DOHH2 (cell line): ENCODE measurements at regions not wholly inside any gene's neighbourhood (a gene's known extent, or its start where the extent isn't known, plus 50 kb on each side); places are given as distances from the start of the nearest gene placed in this dataset.

Experiments
- H3F3A ChIP-seq: fragments of 200-600 bp; sonication (generic), shearing (Covaris generic); 2 replicates; pipeline ENCODE4 v1.6.0; 2016; ENCODE audit warnings: antibody characterized with exemption, mild to moderate bottlenecking; ENCODE audit not compliant: control insufficient read depth, insufficient read depth
- H3K27ac ChIP-seq: fragments of 200-600 bp; sonication (generic); 2 replicates; pipeline ENCODE4 v1.5.1; 2014; ENCODE audit warnings: low read depth, mild to moderate bottlenecking, low read length, moderate library complexity
- H3K27me3 ChIP-seq: fragments of 200-600 bp; sonication (generic); 2 replicates; pipeline ENCODE4 v1.6.1; 2014; ENCODE audit warnings: mild to moderate bottlenecking, low read length, mixed read lengths; ENCODE audit not compliant: control insufficient read depth
- H3K36me3 ChIP-seq: fragments of 200-600 bp; sonication (generic); 2 replicates; pipeline ENCODE4 v1.6.1; 2014; ENCODE audit warnings: mild to moderate bottlenecking, low read length, moderate library complexity, mixed read lengths; ENCODE audit not compliant: control insufficient read depth
- H3K4me1 ChIP-seq: fragments of 200-600 bp; sonication (generic); 2 replicates; pipeline ENCODE4 v1.6.1; 2014; ENCODE audit warnings: mild to moderate bottlenecking, low read length, mixed read lengths; ENCODE audit not compliant: control insufficient read depth
- H3K4me2 ChIP-seq: fragments of 200-600 bp; sonication (generic); 2 replicates; pipeline ENCODE4 v1.6.0; 2014; ENCODE audit warnings: mild to moderate bottlenecking, low read length, moderate library complexity
- H3K4me3 ChIP-seq: fragments of 200-600 bp; sonication (generic); 2 replicates; pipeline ENCODE4 v1.5.1; 2014; ENCODE audit warnings: mild to moderate bottlenecking, low read length, mixed read lengths
- H3K79me2 ChIP-seq: fragments of 200-600 bp; sonication (generic); 2 replicates; pipeline ENCODE4 v1.6.1; 2014; ENCODE audit warnings: mild to moderate bottlenecking, low read length, mixed read lengths; ENCODE audit not compliant: control insufficient read depth
- H3K9me2 ChIP-seq: fragments of 200-600 bp; sonication (generic); replicated peaks from 2 replicates; pipeline ENCODE4 v1.6.1; 2014; ENCODE audit warnings: mild to moderate bottlenecking, low read length, mixed read lengths; ENCODE audit not compliant: control insufficient read depth
- H3K9me3 ChIP-seq: fragments of 200-600 bp; sonication (generic); 2 replicates; pipeline ENCODE4 v1.6.1; 2014; ENCODE audit warnings: antibody characterized with exemption, low read length, mixed read lengths; ENCODE audit not compliant: control insufficient read depth, insufficient read depth
- H4K20me1 ChIP-seq: fragments of 200-600 bp; sonication (generic); 2 replicates; pipeline ENCODE4 v1.6.0; 2014; ENCODE audit warnings: low read depth, mild to moderate bottlenecking, antibody characterized with exemption, low read length, moderate library complexity; ENCODE audit not compliant: control insufficient read depth, insufficient read depth
- CTCF ChIP-seq: fragments of 200-600 bp; sonication (generic); IDR thresholded peaks from one replicate; pipeline ENCODE4 v1.5.1; 2014; ENCODE audit warnings: antibody characterized with exemption, mild to moderate bottlenecking, low read depth, low read length; ENCODE audit not compliant: poor library complexity, severe bottlenecking
- EZH2phosphoT487 ChIP-seq: fragments of 200-600 bp; sonication (generic); IDR thresholded peaks from 2 replicates; pipeline ENCODE4 v1.6.1; 2017; ENCODE audit warnings: borderline replicate concordance, mild to moderate bottlenecking, antibody characterized with exemption, low read length, moderate library complexity, mixed read lengths

- peaks cover 5% of the 10 kb centered on the region for H3K4me1 ChIP-seq
- H3K9me2 ChIP-seq, result no peaks in the 10 kb centered on the region
- H3F3A ChIP-seq, result no peaks in the 10 kb centered on the region
- H4K20me1 ChIP-seq, result no peaks in the 10 kb centered on the region
- peaks cover 28% of the 10 kb centered on the region for H3K27me3 ChIP-seq
- H3K79me2 ChIP-seq, result no peaks in the 10 kb centered on the region
- no peaks in the 10 kb centered on the region for H3K9me3 ChIP-seq
- no peaks in the 10 kb centered on the region for H3K36me3 ChIP-seq
- no peak overlapping the region for H3K4me3 ChIP-seq
- H3K27ac ChIP-seq, result no peak overlapping the region
- H3K4me2 ChIP-seq, result no peak overlapping the region
- TF ChIP-seq EZH2phosphoT487 (no peak), CTCF (no peak)
These were observed 52.4 kb upstream of the ARMC2 start for GRCh38 chr6:108795814-108796213.

GRCh38 chr6:108796875-108797274 lies 51.3 kb upstream of the ARMC2 start:
- no peak overlapping the region for H3K4me2 ChIP-seq

GRCh38 chr6:108797951-108798669 lies 50.1 kb upstream of the ARMC2 start:
- H3F3A ChIP-seq, result no peaks in the 10 kb centered on the region
- no peak overlapping the region for H3K27ac ChIP-seq
- peaks cover 34% of the 10 kb centered on the region for H3K27me3 ChIP-seq
- no peaks in the 10 kb centered on the region for H3K79me2 ChIP-seq
- TF ChIP-seq CTCF, result no peak
- no peak for TF ChIP-seq EZH2phosphoT487
- H4K20me1 ChIP-seq, result no peaks in the 10 kb centered on the region
- H3K9me2 ChIP-seq, result no peaks in the 10 kb centered on the region
- H3K9me3 ChIP-seq, result no peaks in the 10 kb centered on the region
- no peaks in the 10 kb centered on the region for H3K36me3 ChIP-seq
- H3K4me2 ChIP-seq, result no peak overlapping the region
- peaks cover 5% of the 10 kb centered on the region for H3K4me1 ChIP-seq
- no peak overlapping the region for H3K4me3 ChIP-seq

More at GRCh38 chr6:108796875-108797274, 51.3 kb upstream of the ARMC2 start:
- Histone ChIP-seq H3K9me3 (no peaks in the 10 kb centered on the region), H3F3A (no peaks in the 10 kb centered on the region), H3K4me3 (no peak overlapping the region), H4K20me1 (no peaks in the 10 kb centered on the region), H3K9me2 (no peaks in the 10 kb centered on the region), H3K27ac (no peak overlapping the region), H3K36me3 (no peaks in the 10 kb centered on the region), H3K79me2 (no peaks in the 10 kb centered on the region), H3K4me1 (peaks cover 5% of the 10 kb centered on the region), H3K27me3 (peaks cover 34% of the 10 kb centered on the region)
- TF ChIP-seq CTCF (no peak), EZH2phosphoT487 (no peak)
